Type B pancreatic cell (in vitro differentiated cells): ENCODE measurements at regions not wholly inside any gene's neighbourhood (a gene's known extent, or its start where the extent isn't known, plus 50 kb on each side); places are given as distances from the start of the nearest gene placed in this dataset.

Experiments
- DNase-seq: peaks from one replicate; pipeline ENCODE4 v3.0.0; 2021; ENCODE audit warnings: mixed read lengths; ENCODE audit not compliant: unreplicated experiment; ENCODE audit errors: extremely low spot score
- H3K27ac Mint-ChIP-seq: 2 replicates; pipeline ENCODE4 v1.8.0; 2021; ENCODE audit warnings: mild to moderate bottlenecking, mixed read lengths
- H3K27me3 Mint-ChIP-seq: 2 replicates; pipeline ENCODE4 v1.8.0; 2021; ENCODE audit warnings: mixed read lengths
- H3K36me3 Mint-ChIP-seq: 2 replicates; pipeline ENCODE4 v1.8.0; 2021; ENCODE audit warnings: mixed read lengths
- H3K4me1 Mint-ChIP-seq: one replicate; pipeline ENCODE4 v1.8.0; 2021; ENCODE audit warnings: mixed read lengths; ENCODE audit not compliant: unreplicated experiment
- H3K4me3 Mint-ChIP-seq: 2 replicates; pipeline ENCODE4 v1.8.0; 2021; ENCODE audit warnings: mild to moderate bottlenecking, mixed read lengths
- H3K9me3 Mint-ChIP-seq: 2 replicates; pipeline ENCODE4 v1.8.0; 2021; ENCODE audit warnings: mixed read lengths
- TF ChIP-seq, protein P1 (sequence below): fragments of 200-600 bp; sonication (generic); conservative IDR thresholded peaks from 2 replicates; pipeline ENCODE4 v1.5.0; 2021; ENCODE audit warnings: antibody characterized with exemption, mild to moderate bottlenecking

DNA sequence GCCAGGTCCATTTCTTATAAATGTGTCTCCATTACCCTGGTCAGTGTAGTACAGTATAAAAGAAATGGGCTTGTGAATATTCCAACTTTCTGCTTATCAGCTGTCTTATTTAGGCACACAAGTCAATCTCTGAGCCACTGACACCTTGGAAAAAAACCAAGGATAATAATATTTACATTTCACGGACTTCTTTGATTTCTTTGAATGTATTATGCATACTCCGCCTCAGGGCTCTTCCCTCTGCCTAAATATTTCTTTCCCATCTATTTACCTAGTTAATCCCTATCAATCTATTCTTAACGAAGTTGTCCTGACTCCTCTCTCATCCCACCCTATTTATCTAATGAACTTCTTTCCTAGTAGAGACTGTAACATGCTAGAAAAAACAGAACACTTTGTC lies 253.8 kb downstream of the CRPPA start:
- TF ChIP-seq, protein P1, sequence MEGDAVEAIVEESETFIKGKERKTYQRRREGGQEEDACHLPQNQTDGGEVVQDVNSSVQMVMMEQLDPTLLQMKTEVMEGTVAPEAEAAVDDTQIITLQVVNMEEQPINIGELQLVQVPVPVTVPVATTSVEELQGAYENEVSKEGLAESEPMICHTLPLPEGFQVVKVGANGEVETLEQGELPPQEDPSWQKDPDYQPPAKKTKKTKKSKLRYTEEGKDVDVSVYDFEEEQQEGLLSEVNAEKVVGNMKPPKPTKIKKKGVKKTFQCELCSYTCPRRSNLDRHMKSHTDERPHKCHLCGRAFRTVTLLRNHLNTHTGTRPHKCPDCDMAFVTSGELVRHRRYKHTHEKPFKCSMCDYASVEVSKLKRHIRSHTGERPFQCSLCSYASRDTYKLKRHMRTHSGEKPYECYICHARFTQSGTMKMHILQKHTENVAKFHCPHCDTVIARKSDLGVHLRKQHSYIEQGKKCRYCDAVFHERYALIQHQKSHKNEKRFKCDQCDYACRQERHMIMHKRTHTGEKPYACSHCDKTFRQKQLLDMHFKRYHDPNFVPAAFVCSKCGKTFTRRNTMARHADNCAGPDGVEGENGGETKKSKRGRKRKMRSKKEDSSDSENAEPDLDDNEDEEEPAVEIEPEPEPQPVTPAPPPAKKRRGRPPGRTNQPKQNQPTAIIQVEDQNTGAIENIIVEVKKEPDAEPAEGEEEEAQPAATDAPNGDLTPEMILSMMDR = no peak
- peaks cover 6% of the 10 kb centered on the region for H3K9me3 Mint-ChIP-seq
- H3K27ac Mint-ChIP-seq = no peak overlapping the region
- no peaks in the 10 kb centered on the region for H3K36me3 Mint-ChIP-seq
- no peaks in the 10 kb centered on the region for H3K27me3 Mint-ChIP-seq
- no peak overlapping the region for H3K4me3 Mint-ChIP-seq
- DNase-seq = no peak
- H3K4me1 Mint-ChIP-seq = no peaks in the 10 kb centered on the region

DNA sequence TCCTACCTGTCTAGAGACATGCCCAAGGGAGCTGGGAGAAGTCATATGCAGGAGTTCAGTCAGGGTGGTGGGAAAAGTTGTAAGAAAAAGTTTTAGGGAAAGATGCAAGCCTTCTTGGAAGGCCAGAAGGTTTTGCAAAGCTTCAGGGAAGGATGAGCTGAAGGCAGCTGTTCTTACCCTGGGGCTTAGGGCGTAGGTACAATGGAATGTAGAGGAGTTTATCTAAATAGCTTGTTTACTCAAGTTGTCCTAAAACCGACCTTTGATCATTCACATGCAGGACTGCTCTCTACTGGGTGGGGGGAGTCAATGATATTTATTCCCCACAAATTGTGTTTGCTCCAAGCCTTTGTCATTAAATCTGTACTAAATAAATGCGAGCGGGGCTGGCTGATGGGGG lies 277.0 kb downstream of the CRPPA start:
- H3K4me3 Mint-ChIP-seq = no peak overlapping the region
- peaks cover 18% of the 10 kb centered on the region for H3K9me3 Mint-ChIP-seq
- no peak overlapping the region for H3K27ac Mint-ChIP-seq
- no peaks in the 10 kb centered on the region for H3K36me3 Mint-ChIP-seq
- no peaks in the 10 kb centered on the region for H3K27me3 Mint-ChIP-seq
- H3K4me1 Mint-ChIP-seq = no peaks in the 10 kb centered on the region
- TF ChIP-seq, protein P1 = no peak
- no peak for DNase-seq

DNA sequence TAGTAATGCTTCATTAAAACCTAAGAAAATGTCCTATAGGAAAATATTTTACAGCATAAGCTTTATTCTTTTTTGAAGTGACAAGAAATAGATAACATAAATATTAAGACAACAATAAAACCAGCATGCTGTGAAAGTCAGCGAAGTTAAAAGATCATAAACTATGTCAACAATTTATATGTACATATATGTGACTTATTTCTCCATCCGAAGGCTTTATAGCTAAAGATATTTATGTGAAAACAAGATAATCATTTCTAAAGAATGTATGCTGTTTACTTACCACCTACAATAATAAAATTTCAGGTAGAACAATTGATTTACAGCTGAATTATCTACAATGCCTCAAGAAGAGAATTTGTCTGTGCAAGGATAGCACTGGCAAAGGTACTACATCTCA lies 283.4 kb downstream of the CRPPA start:
- H3K4me3 Mint-ChIP-seq = no peak overlapping the region

DNA sequence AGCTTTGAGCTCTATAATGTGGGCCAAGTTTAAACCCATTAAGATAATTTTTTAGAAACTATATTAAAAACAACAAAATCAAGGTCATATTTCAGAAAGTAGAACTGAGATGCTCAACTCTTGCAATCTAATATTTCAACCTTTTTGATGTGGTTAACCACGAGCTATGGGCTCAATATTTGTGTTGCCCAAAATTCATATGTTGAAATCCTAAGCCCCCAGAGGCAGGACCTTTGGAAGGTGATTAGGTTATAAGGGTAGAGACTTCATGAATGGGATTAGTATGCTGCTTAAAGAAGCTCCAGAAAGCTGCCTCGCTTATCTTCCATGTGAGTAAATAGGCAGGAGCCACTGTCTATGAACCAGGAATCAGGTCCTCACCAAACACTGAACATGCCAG lies 284.4 kb downstream of the CRPPA start:
- Mint-ChIP-seq H3K36me3 (no peaks in the 10 kb centered on the region), H3K27me3 (no peaks in the 10 kb centered on the region), H3K9me3 (no peaks in the 10 kb centered on the region), H3K4me3 (no peak overlapping the region), H3K4me1 (no peaks in the 10 kb centered on the region), H3K27ac (no peak overlapping the region)
- TF ChIP-seq, protein P1 = no peak
- no peak for DNase-seq

More for the DNA sequence above, 283.4 kb downstream of the CRPPA start:
- no peak for DNase-seq
- H3K27me3 Mint-ChIP-seq = no peaks in the 10 kb centered on the region
- H3K9me3 Mint-ChIP-seq = no peaks in the 10 kb centered on the region
- H3K36me3 Mint-ChIP-seq = no peaks in the 10 kb centered on the region
- TF ChIP-seq, protein P1 = no peak
- H3K4me1 Mint-ChIP-seq = no peaks in the 10 kb centered on the region
- no peak overlapping the region for H3K27ac Mint-ChIP-seq

DNA sequence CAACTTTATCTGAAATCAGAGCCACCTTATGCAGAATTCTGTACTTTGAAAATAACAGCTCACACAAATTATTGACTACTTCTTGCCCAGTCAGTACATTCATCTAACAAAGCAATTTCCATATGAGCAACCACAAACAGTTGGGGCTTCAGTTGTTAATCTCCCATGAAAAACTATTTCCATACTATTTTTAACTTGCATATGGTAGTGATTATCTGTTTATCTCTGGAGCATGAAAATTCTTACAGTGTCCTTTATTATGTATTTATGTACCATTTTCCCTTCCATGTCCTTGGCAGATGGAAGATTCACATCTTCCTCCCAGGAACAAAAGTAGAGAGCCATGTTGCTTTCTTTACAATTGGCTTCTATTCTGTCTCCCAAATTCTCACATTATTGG lies 285.7 kb downstream of the CRPPA start:
- H3K36me3 Mint-ChIP-seq = no peaks in the 10 kb centered on the region
- no peaks in the 10 kb centered on the region for H3K27me3 Mint-ChIP-seq

More for the DNA sequence above, 285.7 kb downstream of the CRPPA start:
- DNase-seq = no peak
- Mint-ChIP-seq H3K4me3 (no peak overlapping the region), H3K4me1 (no peaks in the 10 kb centered on the region), H3K9me3 (no peaks in the 10 kb centered on the region), H3K27ac (no peak overlapping the region)
- TF ChIP-seq, protein P1 = no peak
